Stimulated activated CD8-positive, alpha-beta memory T cell treated with anti-CD3 and anti-CD28 coated beads, Interleukin-4, amount 100 ng/mL, for 4 hours (primary cell): ENCODE measurements at regions not wholly inside any gene's neighbourhood (a gene's known extent, or its start where the extent isn't known, plus 50 kb on each side); places are given as distances from the start of the nearest gene placed in this dataset.
"Not testable (repeated sequence)": the region's sequence is repeated elsewhere in the genome, so short reads cannot be mapped to it uniquely, and the experiment has no call there.

ENCODE experiments used
- DNase-seq, 2 donors: peaks; one replicate each; pipeline ENCODE4 v3.0.0-alpha.2; 2020; ENCODE audit warnings: low read depth in 2 of 2, low spot score in 1 of 2

DNA sequence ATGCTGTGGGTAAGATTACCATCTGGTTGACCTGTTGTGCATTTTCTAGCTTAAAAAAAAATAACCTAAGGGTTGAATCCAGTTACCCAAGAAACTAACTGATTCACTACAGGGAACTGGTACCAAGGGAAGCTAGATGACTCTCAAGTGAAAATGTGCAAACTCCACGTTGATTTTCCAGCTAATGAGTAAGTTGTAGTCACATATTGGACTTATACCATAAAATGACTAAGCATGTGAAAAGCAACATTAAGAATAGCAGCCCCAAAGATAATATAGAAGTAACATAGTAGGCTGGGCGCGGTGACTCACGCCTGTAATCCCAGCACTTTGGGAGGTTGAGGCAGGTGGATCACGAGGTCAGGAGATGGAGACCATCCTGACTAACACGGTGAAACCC, 270.9 kb downstream of the SPRY1 start:
- no peak for DNase-seq

GRCh38 chr4:123667991-123668390, 271.4 kb downstream of the SPRY1 start:
- DNase-seq, result no peak

DNA sequence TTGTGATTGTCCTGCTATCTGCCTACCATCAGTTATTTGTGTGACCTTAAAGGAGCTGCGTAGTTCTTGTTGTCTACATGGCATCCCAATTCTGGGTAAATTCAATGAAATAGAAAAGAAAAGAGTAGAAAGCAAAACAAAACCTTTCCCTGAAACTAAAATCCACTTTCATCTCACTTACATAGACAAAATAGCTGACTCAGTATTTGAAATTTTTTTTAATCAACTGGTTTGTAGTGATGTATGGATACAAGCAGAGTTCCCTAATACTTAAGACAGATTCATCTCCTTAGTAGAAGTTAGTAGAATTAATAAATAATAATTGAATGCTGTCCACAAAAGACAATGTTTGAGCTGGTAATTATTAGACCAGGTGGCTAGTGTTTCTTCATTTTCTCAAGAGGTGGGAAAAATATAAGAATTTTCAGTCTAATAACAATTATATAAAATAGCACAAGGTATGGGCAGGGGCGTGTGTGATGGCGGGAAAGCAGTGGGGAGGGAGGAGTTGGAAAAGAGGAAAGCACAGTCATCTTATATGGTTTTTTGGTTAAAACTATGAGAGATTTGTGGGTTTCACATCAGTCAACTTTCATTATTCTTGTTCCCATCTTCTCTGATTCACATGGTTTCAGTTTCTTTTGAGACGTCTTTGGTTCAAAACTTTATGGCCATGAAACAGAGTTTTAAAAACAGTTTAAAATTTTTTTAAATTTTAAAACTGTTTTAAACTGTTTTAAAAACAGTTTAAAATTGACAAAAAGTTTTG, 275.2 kb downstream of the SPRY1 start:
- DNase-seq, result no peak

DNA sequence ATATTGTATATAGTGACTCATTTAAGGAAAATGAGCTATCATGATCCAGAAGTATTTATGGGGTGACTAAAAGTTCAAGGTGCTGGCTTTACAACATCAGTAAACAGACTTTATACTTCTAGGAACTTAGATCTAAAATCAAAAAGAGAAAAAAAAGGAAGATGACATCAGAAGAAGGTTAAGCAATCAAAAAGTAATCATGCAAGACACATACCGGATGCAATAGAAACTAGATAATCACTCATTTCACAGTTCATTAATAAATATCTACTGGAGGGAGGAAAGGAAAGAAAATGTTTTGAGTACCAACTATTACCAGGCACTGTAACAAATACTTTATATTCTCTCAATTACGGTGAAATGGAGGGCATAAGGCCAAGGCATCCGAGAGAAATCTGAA, 276.4 kb downstream of the SPRY1 start:
- DNase-seq, result no peak

GRCh38 chr4:123673971-123674370, 277.4 kb downstream of the SPRY1 start:
- DNase-seq, result no peak

DNA sequence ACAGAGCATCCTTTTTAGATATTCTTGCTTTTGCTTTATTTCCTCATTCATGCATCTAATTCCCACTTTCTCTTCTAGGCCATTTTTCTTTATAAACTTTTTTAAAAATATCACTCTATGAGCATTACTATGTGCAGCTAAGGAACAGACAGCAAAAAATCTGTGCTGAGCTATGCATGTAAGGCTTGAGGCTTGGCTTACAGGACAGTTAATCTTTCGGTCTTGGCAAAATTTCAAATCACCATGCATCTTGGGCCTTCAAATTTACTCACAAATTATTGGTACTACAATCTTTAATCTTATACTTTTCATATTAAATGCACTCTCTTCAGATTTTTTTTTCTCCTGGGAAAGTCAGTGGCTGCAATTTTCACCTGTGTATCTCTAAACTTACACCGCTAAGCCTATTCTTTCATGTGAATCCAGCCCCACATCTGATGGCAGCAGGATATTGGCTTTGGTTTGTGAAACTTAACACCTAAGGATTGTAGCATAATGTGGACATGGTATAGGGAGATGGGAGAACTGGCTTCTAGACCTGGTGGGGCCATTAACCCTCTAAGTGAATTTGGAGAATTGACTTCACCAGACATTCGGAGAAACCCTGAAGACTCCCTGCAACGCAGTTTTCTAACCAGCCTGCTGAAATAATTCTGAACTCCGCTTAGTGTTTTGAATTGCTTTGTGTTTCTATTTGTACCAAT, 278.3 kb downstream of the SPRY1 start:
- no peak for DNase-seq

DNA sequence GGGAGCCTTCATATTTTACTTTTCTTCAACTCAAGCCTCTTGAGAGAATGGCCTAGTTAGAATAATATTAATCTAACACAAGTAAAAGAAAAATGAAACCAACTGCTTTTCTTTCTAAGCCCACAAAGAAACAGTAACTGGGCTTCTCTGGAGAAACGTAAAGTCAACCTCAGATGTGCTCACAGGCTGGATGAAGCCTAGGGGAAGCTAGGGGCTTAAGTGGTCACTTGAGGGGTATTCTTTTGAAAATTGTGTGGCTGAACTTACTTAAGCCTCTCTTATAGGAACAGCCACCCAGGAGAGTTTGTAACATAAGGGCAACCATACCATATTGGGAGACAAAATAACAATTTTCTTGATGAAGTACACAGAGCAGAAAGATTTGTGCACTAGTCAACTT, 279.0 kb downstream of the SPRY1 start:
- no peak for DNase-seq

GRCh38 chr4:123676071-123676889, 279.7 kb downstream of the SPRY1 start:
- no peak for DNase-seq

- no peak for DNase-seq
Measured at GRCh38 chr4:123676890-123677229, 280.3 kb downstream of the SPRY1 start.

DNA sequence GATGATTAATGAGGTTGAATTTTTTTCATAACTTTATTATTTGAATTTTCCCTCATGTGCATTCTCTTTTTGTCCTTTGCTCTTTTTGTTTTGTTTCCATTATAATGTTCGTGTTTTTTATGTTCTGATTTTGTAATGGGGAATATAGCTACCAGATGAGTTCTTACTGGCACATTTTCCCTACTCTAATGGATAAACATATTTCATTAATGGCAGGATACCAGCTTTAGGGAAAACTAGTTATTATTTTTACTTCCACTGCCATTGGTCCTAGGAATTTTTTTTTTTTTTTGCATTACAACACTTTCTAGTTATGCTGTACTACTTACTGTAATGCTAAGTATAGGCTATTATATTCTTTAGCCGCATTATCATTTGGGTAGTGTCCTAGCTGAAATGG, 286.3 kb downstream of the SPRY1 start:
- DNase-seq, result no peak

DNA sequence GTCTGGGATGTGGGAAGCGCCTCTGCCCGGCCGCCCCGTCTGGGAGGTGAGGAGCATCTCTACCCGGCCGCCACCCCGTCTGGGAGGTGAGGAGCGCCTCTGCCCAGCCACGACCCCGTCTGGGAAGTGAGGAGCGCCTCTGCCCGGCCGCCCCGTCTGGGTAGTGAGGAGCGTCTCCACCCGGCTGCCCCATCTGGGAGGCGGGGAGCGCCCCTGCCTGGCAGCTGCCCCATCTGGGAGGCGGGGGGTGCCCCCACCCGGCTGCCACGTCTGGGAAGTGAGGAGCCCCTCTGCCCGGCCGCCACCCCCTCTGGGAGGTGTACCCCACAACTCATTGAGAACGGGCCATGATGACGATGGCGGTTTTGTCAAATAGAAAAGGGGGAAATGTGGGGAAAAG, 288.3 kb downstream of the SPRY1 start:
- DNase-seq, result not testable (repeated sequence)

- not testable (repeated sequence) for DNase-seq
Measured at GRCh38 chr4:123695531-123695930, 298.9 kb downstream of the SPRY1 start.

DNA sequence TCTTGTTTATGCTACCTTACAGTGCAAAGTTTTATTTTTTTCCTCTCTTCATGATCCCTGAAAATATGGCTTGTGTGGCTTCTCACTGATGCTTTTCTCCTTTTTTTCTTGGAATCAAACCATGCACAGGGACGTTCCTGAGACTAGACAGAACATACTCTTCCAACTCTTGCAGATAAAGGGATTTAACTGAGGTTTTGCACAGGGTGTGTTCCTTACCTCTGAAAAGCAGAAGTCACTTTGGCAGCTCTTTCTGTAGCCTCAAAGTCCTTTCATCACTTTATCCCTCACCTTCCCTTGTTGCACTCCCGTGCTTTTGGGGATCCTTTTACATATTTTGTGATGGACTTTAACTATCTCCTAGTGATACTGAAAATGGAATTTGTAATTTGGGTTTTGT, 300.1 kb downstream of the SPRY1 start:
- no peak for DNase-seq

DNA sequence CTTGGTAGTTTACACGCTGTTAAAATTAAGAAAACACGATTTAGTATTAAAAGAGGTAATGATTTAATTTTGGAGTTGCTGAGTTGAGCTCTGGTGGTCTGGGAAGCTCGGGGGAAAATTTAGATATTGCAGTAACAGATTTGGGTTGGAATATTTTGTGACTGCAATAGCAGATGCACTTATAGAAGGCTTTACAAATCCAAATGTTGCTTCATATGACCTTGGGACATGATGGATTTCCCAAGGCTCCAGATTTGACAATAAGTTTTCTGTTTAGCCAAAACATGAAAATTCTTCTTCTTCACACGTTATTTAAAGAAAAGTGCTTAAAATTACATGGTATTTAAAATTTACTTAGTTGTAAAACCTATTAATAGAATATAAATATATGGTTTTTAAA, 302.0 kb downstream of the SPRY1 start:
- DNase-seq, result no peak

DNA sequence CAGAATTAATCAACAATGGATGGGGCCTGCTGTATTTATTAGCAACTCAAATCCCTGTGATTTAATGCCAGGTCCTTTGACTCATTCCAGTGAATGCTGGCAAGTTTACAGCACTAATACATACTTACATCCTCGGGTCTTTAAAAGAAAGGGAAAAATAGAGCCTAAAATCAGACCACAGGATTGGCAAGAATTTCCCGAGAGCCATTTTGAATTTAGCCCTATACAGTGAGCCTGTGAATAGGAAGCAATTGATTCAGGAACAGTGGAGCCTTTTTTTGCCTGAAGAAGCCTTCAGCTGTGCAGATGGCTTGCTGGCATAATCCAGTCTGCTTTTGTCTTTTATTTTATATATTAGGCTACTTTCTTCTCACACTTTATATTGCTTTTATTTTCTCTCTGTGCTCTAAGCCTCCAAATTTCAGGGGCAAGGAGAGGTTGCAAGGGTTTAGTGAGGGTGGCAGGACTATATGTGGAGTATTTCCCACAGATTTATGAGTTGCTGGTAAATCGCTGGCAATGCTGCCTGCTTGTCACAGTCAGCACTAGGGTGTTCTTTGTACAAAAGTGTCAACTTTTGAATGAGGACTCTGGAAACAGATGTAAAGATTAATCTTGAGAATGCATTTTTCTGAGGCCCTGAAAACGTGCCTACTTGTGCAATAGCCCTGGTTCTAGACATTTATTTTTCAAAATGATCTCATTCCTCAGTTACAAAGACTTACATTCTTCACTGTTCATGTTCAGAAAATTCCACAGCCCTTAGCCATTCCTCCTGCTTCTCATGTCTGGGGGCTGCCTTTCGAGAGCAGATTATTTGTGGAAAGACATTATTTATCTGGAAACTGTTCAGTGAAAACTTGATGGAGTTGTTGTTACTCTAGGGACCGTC, 303.5 kb downstream of the SPRY1 start:
- DNase-seq, result no peak

DNA sequence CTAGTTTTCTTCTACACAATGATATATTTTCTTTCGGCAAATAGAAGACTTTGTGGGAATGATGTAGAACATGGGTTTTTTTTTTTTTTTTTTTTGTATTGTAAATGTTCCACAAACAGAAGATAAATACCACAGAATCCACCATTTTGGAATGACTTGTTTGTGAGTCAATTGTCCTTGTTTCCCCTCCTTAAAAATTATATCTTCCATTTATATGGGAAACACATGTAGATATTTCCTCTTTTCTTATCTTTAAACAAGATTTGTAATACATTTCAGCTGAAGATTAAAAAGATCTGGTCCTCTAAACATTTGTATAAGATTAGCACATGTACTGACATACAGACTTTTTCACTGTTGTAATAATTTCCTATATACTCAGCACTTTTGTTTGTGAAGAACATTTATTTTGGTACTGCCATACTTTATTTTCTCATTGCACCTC, 304.6 kb downstream of the SPRY1 start:
- no peak for DNase-seq

DNA sequence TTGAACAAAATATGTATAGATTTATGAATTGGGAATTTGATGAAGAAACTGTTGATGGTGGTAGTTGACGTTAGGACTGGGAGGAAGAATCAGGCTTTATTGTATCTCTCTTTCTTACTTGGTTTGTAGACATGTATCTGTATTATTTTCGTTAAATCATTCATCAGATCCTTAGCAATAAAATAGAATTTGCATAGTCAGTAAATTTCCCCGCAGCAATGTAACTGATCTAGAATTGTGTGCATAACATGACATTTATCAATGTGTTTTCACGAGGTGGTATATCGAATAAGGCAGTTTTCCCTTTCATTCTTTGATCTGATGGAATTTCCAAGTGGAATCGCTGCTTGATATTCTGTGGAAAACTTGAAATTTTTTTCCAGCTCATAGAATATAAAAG, 308.8 kb downstream of the SPRY1 start:
- no peak for DNase-seq

DNA sequence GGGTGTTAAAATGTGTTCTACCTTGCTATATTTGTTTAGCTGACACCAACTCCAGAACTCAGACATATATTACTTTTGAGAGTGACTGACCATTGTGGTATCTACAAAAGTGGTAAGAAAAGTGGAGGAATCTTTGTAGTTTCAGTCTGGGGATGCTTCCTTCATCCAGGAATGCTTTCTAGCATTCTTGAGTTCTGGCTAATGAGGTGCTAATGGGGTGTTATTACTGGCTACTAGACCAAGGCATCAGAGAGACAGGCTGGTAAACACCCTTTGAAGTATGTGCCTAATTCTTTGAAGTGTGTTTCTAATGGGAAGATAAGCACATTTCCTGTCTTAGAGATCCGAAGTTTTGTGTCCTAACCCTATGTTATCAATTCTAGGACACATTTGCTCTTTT, 310.4 kb downstream of the SPRY1 start:
- DNase-seq, result no peak

- no peak for DNase-seq
Measured at GRCh38 chr4:123708902-123709301, 312.3 kb downstream of the SPRY1 start.

GRCh38 chr4:123709336-123709735, 312.7 kb downstream of the SPRY1 start:
- DNase-seq, result no peak

- no peak for DNase-seq
Measured at GRCh38 chr4:123731035-123731434, 334.4 kb downstream of the SPRY1 start.
